Activated CD4-positive, alpha-beta T cell treated with anti-CD3 and anti-CD28 coated beads, Interleukin-2, Interleukin-6, amounts not matched to agents 100 ng/mL and 50 ng/mL, durations not matched to agents 16 hours and 8 hours (primary cell): ENCODE measurements at regions not wholly inside any gene's neighbourhood (a gene's known extent, or its start where the extent isn't known, plus 50 kb on each side); places are given as distances from the start of the nearest gene placed in this dataset.

Source experiments
- DNase-seq: peaks from one replicate; pipeline ENCODE4 v3.0.0-alpha.2; 2020

DNA sequence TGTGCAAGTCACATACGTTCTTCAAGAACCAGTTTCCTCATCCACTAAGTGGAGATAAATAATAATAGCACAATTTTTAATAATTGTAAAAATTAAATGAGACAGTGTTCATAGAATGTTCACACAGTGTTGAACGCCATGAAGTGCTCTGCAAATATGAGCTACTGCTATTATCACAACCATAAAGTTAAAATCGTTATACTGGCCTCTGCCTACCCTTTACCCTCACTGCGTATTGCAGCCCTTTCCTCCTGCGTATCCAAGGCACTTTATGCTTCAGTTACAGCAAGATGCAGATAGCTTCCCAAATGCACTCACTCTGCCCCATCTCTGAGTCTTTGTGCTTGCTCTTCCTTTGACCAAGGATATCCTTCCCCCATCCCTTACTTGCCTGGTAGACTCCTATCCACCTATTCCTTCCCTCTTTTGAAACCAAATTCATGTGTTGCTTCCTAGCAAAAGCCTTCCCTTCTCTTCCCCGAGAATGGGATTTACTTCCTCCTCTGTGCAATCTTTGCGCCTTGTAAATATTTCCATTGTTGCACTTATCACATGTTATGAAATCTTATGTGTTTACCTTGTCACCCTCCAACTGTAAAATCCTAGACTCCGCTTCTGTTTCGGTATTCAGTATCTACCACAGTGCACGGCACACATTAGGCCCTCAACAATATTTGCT is 196.9 kb downstream of the ADAMTS15 start:
- no peak for DNase-seq

DNA sequence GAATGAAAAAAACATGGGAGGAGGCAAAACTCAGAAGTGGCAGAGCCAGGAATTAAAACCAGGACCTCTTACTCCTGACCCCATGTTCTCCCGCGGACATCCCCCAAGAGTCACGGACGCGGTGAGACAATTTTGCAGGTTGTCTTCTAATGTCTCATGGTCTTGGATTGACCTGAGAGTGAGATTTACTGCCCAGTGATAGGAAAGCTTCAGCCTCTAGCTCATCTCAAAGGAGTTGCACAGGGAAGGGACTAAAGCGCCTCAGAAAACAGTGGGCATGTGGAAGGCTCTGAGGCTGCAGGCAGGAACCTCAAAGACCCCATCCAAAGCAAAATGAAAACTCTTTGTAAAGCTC is 197.4 kb downstream of the ADAMTS15 start:
- no peak for DNase-seq

DNA sequence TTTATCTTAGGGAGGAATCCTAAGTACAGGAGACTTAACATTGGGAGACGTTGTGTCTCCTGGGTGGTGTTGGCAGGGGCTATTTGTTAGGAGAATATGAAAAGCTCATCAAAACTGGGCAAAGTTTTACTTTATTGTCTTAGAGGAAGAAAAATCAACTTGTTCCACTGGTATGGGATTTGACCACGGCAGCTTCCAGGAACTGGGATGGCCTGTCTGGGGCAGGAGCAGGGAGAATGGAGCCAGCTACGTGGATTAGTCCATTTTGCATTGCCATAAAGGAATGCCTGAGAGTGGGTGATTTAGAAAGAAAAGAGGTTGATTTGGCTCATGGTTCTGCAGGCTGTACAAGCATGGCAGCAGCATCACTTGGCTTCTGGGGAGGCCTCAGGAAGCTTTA is 198.4 kb downstream of the ADAMTS15 start:
- no peak for DNase-seq

DNA sequence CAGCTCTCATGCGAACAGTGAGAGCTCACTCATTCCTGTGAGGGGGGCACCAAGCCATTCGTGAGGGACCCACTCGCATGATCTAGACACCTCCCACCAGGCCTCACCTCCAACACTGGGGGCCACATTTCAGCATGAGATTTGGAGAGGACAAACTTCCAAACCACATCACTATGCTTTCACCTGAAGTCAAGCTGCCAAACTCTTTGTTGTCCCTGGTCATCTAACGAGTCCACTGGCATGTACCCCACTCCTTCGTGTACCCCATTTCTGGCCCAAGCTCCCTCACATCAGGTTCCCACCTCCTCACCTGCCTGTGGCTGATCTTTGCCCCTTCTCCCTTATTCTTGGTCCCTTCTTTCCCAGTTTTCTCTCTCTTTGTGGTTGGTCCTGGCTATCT is 198.9 kb downstream of the ADAMTS15 start:
- DNase-seq = no peak

DNA sequence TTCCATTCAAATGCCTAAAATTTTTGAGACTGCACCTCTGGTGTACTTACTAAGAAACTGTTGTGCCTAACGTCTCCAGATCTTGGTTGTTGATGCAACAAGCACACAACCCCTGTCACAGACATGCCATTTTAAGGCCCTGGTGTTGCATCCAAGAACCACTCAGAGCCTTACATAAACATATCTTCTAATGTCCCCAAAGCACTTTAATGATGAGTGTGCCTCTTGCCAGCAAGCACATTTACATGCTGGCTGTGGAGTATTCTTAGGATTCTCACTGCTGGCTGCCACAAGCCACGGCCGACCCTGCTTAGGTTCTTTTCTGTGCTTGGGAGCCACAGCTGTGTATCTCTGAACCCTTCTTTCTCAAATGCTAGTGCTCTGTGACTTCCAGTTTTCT is 201.4 kb downstream of the ADAMTS15 start:
- no peak for DNase-seq

DNA sequence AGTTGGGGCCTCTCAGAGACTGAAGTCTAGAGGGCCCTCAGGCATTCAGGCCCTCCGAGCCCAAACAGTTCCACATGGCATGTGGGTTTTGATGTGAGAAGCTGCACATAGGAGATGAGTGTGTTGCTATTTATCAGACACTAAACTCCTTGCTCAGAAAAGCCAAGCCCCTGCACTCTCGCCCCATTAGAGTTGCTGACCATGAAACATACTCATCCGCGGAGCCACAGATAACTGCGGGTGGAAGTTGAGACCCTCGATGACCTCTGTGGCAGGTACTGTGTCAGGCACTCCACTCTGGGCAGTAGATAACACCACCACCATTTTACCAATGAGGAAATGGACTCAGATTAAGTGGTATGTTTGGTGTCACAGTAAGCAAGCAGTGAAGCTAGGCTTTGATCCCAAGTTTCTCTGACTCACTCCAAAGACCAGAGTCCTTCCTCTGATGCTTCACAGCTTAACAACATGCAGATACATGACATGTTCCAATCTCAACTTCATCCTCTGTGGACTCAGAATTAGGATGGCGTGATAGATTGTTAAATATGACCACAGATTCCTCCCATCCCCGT is 202.1 kb downstream of the ADAMTS15 start:
- no peak for DNase-seq

DNA sequence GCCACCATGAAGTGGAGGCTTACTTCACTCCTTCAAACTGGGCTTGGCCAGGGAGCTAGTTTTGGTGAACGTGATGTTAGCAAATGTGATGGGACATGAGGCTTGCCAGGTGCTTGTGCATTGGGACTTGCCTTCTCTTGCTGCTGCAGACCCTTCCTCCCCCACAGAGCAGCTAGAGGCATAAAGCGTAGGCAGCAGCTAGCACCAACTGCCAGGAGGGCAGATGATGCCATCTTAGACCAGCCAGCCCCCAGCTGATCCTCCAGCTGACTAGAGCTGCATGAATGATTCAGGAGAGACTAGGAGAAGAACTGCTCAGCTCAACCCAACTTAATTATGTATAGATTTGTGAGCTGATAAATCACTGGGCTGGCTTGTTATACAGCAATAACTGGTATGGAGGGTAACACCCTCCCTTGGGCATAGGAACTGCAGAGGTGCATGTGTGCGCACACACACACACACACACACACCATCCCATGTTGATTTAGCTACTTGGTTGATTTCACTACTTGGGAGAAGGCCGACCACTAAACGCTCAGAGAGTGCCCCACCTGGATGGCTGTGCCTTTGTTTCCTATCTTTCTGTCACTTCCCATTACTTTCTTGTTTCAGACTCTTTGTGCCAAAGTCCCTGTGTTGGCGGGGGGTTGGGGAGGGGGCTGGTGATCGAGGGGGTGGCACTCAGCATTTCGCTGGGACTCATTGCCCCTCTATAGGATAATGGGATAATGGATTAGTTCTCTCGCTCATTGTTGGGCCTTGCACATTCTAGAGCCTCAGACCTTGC is 202.8 kb downstream of the ADAMTS15 start:
- DNase-seq = no peak

DNA sequence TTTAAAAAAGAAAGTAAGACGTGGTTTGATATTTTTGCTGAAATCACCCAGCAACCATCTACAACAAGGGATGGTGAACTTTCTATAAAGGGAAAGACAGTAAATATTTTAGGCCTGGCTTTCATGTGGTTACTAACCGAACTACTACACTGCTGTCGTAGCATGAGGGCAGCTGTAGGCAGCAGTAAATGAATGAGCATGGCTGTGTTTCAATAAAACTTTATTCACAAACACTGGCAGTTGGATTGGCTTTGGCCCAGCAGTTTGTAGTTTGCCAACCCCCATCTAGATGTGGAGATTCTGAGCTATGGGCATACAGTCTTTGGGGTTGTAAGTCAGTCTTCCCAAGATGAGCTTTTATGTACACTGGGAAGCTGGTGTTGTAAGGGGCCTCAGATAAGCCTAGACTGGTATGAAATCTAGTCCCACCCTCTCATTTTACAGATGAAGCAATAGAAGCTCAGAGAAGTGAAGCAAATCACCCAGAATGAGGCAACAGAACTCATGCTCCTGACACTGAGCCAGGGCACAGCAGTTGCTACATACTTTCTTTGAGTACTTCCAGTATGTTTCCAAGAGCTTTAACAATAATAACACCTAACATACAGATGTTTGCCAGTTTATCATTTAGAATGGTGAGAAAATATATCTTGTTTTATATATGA is 204.4 kb downstream of the ADAMTS15 start:
- no peak for DNase-seq

DNA sequence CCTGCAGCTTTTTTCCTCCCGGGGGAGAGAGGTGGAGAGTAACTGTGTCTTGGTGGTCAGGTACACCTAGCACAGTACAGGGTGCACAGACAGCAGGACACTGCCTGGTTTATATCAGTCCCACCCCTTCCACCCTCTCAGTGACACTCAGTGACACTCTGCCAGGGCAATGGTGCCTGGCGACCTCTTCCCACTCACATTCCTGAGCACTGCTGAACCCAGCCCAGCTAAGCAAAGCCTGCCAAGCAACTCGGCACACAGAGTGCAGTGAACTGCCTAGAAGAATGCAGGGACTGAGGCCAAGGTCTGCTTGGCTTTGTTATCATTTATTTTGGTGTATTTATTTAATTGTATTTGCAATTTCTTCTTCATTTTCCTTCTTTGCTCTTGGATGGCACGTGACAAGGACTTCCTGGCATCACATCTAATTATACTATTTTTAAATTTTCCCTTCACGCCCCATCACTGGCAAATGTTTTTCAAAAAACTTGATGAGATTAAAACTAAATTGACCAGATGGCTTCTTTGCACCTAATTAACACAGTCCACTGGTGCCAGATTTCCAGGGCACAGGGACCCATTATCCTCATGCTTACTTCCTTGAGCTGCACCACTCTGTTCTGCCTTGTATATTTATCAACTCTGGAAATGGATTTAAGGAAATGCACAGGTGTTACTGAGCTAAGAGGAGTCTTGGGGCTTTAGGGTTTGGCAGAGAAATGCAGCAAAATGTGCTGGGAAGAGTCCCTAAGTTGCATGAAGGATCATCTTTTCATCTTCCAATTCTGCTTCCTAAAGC is 205.6 kb downstream of the ADAMTS15 start:
- no peak for DNase-seq

DNA sequence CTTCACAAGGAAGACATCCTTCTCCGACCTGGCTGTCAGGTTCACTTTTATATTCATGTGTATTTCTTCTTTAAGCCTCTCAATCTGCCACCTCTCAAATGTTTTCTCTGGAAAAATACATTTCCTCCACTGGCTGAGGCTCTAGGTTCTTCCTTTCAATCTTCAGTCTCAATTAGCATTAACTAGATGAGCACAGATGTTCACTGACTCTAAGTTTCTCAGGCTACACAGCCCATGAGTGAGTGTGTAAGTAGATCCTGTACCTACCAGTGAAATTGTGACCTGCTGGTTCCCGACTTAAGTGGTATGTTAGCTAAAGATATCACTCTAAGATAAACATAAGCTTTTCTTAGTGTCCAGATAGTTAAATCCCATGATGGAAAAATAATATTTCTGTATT is 206.9 kb downstream of the ADAMTS15 start:
- no peak for DNase-seq

DNA sequence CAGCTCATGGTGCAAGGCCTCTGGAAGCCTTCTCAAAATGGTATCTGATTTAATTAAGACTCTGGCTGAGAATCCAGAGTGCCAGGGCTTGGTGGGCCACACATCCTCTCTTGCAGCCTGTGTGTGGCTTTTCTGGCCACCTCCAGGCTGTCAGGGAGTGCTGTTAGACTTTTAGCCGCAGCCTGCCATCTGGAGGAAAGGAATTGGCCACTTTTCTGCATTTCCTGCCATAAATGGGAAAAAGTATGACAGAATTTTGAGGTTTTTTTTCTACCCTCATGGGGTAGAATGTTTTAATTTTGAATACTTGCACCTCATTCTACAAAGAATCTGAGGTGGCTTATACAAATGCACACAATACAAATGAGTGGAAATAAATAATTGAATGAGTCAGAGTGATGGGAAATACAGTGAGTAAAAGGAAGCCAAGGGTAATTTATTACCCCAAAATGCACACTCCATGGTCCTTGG is 218.4 kb downstream of the ADAMTS15 start:
- DNase-seq = no peak

DNA sequence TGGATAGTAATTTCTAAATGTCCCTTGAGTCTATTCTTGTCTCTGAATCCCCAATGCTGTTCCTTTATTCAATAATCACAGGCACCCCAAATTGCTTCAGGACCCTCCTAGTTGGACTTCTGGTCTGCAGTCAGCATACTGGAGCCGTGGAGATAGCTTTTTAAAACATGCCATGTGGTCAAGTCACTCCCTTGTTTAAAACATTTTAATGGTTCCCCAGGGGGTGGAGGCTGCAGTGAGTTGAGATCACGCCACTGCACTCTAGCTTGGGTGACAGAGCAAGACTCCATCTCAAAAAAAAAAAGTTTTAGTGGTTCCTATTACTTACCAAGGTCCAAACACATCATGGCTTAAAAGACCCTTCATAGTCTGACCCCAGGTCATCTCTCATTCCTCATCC is 220.3 kb downstream of the ADAMTS15 start:
- DNase-seq = no peak

DNA sequence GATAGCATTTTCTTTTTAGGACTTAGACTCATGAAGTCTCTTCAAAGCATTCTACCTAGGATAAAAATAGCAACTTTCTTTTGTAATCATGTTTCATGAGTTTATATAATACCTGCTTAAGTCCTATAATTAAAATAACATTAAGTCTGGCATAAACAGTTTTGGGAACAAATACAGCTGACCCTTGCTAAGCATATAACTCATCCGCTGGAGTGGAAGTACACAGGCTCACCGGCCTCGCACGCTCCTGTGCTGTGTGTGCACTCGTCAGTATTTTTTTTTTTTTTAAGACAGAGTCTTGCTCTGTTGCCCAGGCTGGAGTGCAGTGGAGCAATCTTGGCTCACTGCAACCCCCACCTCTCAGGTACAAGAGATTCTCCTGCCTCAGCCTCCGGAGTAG is 221.8 kb downstream of the ADAMTS15 start:
- no peak for DNase-seq

DNA sequence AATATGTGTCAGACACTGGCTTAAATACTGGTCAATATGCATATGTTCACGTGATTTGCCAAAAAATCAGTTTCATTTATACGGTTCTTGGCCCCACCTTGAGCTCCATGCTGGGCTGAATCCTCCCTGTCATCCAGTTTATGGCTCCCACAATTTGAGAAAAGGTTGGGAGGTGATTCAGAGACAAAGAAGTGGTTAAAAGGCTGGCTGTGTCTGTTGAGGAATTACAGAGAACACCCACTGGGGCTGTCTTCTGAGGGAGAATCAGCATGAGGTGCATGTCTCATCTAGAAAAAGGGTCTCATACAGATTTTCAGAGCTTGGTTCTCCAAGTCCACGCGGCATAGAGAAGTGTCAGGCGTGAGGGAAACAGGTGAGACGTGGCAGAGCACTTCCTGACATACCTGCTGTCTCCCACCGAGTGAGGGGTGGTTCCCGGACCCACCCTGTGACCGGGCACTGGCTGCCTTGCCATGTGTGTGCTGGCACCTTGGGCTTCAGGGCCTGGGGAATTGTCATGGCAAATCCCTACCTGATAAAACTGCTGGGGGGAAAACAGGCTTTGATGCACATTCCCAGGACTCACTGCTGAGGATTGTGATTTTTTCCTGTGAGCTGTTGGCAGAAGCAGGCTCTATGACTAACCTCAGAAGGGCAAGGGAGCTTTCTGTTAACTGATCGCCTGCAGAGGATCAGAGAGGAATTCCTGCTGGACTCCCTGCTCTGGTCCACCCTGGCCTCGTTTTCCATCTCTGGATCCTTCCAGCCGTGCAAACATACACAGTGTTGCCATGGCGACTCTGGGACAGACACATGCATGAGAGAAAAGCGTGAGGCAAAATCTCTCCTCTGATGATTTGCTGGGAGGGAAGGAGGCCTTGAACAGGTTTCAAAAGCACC is 223.6 kb downstream of the ADAMTS15 start:
- no peak for DNase-seq

DNA sequence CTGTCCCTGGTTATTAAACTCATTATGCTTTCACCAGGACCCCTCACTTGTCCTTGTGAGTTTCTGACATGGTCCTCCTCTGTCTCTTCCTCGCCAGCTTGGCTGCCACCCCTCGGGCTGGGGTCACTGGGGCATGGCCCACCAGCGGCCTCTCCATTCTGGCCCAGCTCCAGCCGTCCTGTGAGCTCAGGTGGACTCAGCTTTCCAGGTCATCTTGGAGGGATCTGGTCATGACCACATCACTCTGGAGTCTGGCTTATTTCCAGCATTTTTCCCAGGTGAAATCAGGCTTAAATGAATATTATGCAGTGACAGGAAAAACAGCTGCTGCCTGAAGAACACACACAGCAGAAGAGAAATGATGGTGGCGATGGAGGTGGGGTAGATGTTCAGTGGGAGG is 224.5 kb downstream of the ADAMTS15 start:
- DNase-seq = no peak

DNA sequence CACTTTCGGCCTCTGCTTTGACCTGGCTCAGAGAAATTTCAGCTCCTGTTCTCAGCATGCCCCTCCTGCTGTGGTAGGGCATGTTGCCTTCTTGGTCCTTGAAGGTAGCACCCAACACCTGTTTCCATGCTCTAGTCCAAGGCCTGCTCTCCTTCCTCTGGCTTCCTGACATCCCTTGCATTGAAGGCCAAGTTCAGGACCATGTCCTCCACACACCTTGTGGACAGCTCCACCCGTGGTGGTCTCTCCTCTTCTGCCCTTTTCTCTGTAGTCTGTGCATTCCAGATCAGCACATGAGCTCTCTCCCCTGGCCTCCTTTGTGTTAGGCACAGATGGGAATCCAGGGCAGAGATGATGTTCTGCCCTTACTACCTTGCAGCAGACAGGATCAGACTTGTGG is 225.3 kb downstream of the ADAMTS15 start:
- DNase-seq = no peak

DNA sequence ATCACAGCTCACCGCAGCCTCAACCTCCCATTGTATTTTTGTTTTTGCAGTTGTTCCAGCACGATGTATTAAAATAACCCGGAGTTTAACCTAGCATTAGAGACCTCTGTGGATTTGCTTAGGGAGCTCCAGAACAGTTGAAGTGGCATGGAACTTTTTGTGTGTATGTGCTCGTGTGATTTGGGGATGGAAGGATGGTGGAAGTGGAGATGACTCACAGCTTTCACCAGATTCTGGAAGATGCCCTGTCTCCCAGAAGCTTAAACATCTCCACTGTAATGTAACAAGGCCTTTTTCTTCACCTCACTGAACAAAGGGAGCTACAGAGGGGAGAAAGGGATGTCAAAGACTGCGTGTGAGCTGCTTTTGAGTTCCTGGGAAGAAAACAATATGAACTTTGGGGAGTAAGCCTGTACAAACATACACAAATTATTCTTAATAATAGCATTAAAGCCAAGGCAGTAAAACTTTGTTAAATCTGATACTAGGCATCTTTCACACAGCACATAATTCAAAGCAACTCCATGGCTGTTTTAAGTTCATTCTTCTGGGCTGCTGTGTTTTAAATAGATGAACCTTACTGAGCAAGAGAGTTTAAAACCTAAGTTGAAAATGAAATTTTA is 226.4 kb downstream of the ADAMTS15 start:
- no peak for DNase-seq

DNA sequence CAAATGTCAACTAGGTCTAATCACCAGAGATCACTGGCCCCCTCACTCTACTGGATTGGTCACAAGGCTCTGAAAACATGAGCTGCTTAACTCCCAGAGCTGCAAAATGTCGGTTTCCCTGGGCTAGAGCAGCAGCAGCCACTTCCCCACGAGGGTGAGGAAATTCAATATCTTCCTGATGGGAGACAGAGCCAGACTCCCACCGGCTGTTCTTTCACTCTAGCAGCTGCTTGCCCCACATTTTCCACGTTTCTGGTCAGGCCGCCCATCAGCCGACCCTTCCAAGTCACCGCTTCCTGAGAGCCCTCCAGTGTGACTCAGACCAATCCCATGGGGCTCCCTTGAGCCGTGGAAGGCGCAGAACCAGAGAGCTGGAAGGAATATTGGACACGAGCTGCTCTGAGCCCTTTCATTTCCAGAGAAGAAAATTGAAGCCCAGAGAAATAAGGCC is 227.0 kb downstream of the ADAMTS15 start:
- no peak for DNase-seq

DNA sequence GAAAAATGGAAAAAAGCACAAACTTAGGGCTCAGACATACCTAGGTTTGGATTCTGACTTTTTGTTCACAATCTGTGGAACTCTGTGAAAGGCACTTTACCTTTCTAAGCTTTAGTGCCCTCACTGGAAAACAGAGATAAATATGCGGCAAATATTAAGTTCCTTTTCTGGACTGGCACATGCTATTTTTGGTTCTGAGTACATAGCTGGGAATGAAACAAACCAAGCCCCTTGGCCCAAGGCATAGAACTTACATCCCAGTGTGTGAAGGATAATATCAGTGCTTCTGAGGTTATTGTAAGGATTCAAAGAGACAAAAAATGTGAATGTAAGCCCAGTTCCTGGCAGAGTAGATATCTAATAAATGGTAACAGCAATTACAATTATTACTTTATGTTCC is 227.5 kb downstream of the ADAMTS15 start:
- no peak for DNase-seq

DNA sequence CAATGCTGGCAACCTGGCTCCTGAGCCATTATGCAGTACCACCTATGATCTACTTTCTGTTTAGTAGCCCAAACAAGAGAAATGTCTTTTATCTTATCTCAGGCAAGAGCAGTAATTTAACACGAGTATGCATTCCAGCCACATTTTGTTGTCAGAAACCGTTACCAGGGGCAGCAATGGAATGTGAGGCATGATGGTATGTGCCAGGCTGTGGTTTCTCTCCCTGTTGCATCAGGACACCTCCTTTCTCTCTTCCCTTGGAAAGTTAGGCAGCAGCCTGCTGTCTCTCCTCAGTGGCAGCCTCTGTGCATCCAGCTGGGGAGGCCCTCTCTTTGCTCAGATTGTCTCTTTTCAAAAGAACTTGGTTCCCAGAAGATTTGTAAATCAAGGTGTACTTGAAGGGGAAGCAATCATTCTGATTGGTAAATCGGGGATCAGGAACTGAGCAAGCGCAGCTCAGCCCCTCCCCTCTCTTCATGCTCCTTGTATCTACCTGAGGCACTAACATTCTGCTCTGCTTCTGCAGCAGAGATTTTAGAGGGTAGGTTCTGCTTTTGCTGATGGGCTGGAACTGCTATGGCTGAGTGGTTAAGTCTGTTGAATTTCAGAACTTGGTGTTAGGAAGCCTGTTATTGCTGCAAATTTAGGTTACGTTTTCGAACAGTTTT is 229.2 kb downstream of the ADAMTS15 start:
- DNase-seq = no peak

DNA sequence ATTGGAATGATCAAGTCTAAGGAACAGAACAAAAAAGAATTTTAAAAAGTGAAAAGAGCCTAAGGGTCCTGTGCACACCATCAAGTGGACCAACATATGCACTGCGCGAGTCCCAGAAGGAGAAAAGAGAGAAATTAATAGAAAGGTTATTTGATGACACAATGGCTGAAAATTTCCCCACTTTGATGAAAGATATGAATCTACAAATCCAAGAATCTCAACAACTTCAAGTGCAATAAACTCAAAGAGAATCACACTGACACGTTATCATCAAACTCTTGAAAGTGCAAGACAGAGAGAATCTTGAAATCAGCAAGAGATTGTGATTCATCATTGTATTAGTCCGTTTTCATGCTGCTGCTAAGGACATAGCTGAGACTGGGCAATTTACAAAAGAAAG is 230.8 kb downstream of the ADAMTS15 start:
- no peak for DNase-seq
